Activated CD4-positive, alpha-beta T cell treated with anti-CD3 and anti-CD28 coated beads, Interleukin-2, amount 10 ng/mL, durations not matched to agents 7 days and 5 days (primary cell): ENCODE measurements at regions not wholly inside any gene's neighbourhood (a gene's known extent, or its start where the extent isn't known, plus 50 kb on each side); places are given as distances from the start of the nearest gene placed in this dataset.

ENCODE experiments used
- CTCF ChIA-PET: fragments of 350-600 bp; sonication (Branson Sonifier 250); formaldehyde crosslinking; loops from one replicate; lab custom pipeline; 2021; ENCODE audit warnings: antibody characterized with exemption; lab: Charles Lee
- POLR2A ChIA-PET: fragments of 350-600 bp; sonication (Branson Sonifier 250); formaldehyde crosslinking; loops from one replicate; lab custom pipeline; 2021; ENCODE audit warnings: antibody characterized with exemption; lab: Charles Lee
- DNase-seq: peaks from one replicate; pipeline ENCODE4 v3.0.0-alpha.2; 2020
- H3K27ac Mint-ChIP-seq: one replicate; pipeline ENCODE4 v1.8.0; 2021; ENCODE audit warnings: mild to moderate bottlenecking, moderate library complexity, mixed read lengths
- H3K27me3 Mint-ChIP-seq: one replicate; pipeline ENCODE4 v1.8.0; 2021; ENCODE audit warnings: mixed read lengths
- H3K36me3 Mint-ChIP-seq: one replicate; pipeline ENCODE4 v1.8.0; 2021; ENCODE audit warnings: low read depth, mixed read lengths
- H3K4me1 Mint-ChIP-seq: one replicate; pipeline ENCODE4 v1.8.0; 2021; ENCODE audit warnings: mixed read lengths
- H3K4me3 Mint-ChIP-seq: one replicate; pipeline ENCODE4 v1.8.0; 2021; ENCODE audit warnings: mild to moderate bottlenecking, moderate library complexity, mixed read lengths
- H3K9me3 Mint-ChIP-seq: one replicate; pipeline ENCODE4 v1.8.0; 2021; ENCODE audit warnings: mixed read lengths

DNA sequence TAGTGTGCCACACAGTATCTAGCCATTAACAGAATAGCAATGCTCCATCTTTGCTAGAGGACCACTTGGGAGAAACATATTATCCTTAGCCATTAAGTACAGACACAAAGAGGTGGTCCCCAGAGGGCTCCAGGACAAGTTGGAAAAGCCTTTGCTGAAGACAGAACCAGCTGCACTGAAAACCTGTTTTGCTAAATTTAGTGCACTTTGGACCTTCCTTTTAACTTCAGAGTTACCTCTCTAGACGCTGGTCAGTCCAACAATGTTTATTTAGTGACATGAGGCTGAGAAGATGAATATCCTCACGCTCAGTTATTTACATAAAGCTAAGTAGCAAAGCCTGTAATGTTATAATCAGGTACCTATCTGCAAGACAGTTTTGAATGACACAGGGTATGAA lies 265.0 kb upstream of the ZNF608 start:
- Mint-ChIP-seq H3K4me1 (no peaks in the 10 kb centered on the region), H3K4me3 (no peak overlapping the region), H3K9me3 (no peaks in the 10 kb centered on the region), H3K27me3 (peaks cover 2% of the 10 kb centered on the region), H3K36me3 (no peaks in the 10 kb centered on the region), H3K27ac (no peak overlapping the region)
- POLR2A ChIA-PET: no interaction called here
- CTCF ChIA-PET: interaction anchor here (0.5 kb wide), 1 partner anchor 1928 kb away, joined by 3 read pairs; no protein-coding TSS in a partner anchor
- DNase-seq: no peak

DNA sequence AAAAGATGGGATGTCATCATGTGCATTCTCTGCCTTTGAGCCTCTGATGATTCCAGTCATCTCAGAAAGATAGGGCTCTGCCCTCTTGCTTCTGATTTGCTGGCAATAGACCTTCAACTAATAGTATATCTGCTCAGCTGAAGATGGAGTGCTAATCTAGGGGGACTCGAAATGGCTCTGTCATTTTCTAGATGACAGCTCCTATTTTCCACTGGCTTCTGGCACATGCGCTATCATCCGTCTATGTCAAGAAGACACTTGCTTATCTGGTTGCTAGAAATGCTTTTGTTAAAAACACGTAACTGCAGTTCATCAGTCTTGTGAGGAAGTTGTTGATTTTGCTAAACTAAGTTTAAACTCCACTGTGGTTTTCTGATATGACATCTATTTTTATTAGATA lies 265.5 kb upstream of the ZNF608 start:
- POLR2A ChIA-PET: no interaction called here

DNA sequence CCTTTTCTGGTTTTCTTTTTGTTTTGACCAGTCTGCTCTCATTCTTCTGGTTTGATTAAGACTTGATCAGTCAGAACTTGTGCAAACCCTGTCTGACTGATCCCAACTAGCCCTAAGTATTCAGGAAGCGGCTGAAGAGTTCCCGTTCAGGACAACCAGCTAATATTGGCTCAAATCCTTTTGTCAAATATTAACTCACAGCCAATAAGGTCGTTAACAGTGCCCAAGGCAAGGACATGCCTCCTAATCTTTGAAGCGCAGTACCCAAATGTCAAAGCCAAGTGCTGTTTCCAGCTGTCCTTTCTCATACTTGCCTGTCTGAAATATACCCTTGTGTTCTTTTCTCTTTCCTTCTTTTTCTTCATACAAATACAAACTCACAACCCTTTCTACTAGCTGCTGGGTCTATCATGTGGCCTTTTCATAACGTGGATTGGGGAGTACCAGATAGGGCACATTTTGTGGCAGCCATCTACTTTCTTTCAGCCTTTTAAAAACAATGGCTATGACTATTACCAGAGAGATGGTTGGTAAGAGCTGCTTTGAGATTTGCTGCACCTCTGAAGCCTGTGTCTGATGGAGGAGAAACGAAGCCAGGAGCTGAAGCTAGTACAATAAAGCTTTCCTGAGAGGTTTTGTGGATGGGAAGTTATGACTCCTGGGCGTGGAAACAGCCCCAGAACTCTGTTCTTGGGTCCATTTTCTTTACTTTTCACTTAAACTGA lies 266.4 kb upstream of the ZNF608 start:
- ChIA-PET POLR2A (no interaction called here), CTCF (no interaction called here)
- H3K9me3 Mint-ChIP-seq: no peaks in the 10 kb centered on the region

More for the DNA sequence above, 265.5 kb upstream of the ZNF608 start:
- CTCF ChIA-PET: interaction anchor here (0.5 kb wide), 1 partner anchor 1928 kb away, joined by 3 read pairs; no protein-coding TSS in a partner anchor
- no peak overlapping the region for H3K4me3 Mint-ChIP-seq
- no peaks in the 10 kb centered on the region for H3K4me1 Mint-ChIP-seq
- no peaks in the 10 kb centered on the region for H3K9me3 Mint-ChIP-seq
- DNase-seq: no peak
- H3K27ac Mint-ChIP-seq: no peak overlapping the region
- H3K27me3 Mint-ChIP-seq: peaks cover 2% of the 10 kb centered on the region
- no peaks in the 10 kb centered on the region for H3K36me3 Mint-ChIP-seq

DNA sequence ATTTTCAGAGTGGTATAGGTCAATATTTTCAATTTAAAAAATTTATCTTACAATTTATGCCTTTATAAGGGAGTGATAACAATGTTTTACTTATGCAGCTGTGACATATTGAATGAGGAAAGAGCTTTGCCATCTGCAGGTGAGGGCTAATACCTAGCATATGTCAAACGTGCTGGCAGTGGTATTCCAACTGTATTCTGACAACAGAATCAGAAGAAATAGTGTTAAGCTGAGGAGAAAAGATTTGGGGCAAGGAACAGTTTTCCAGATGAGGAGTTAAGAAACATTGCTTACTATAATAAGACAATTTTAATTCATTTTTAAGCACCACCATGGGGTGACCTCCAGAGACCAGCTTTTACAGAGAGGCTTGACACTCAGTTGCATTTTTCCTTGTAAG lies 267.8 kb upstream of the ZNF608 start:
- Mint-ChIP-seq H3K4me3 (no peak overlapping the region), H3K9me3 (no peaks in the 10 kb centered on the region), H3K36me3 (no peaks in the 10 kb centered on the region), H3K27me3 (peaks cover 2% of the 10 kb centered on the region), H3K27ac (no peak overlapping the region), H3K4me1 (no peaks in the 10 kb centered on the region)
- ChIA-PET POLR2A (no interaction called here), CTCF (no interaction called here)
- DNase-seq: no peak

More for the DNA sequence above, 266.4 kb upstream of the ZNF608 start:
- H3K36me3 Mint-ChIP-seq: no peaks in the 10 kb centered on the region
- H3K27ac Mint-ChIP-seq: no peak overlapping the region
- no peak for DNase-seq
- peaks cover 2% of the 10 kb centered on the region for H3K27me3 Mint-ChIP-seq
- H3K4me3 Mint-ChIP-seq: no peak overlapping the region
- no peaks in the 10 kb centered on the region for H3K4me1 Mint-ChIP-seq

DNA sequence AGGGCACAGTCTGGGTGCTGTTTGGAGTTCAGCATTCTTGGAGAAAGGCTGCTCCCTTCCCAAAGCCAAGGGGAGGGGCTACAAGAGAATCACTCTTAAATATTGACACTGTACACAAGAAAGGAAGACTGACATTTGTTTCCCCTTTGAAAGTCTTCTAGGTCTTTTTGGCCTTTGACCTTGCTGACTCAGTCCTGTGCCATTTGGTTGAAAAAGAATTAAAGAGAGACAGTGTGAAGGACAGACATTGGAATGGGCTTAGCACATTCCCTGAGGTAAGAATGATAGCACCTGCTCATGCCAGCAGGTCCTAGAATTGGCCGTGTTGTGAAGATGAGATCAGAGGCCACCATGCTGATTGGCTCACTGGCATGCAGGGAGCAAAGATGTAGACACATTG lies 271.4 kb upstream of the ZNF608 start:
- Mint-ChIP-seq H3K36me3 (no peaks in the 10 kb centered on the region), H3K9me3 (no peaks in the 10 kb centered on the region), H3K27me3 (peaks cover 2% of the 10 kb centered on the region), H3K4me3 (no peak overlapping the region), H3K4me1 (no peaks in the 10 kb centered on the region), H3K27ac (no peak overlapping the region)
- DNase-seq: no peak
- ChIA-PET POLR2A (no interaction called here), CTCF (no interaction called here)

DNA sequence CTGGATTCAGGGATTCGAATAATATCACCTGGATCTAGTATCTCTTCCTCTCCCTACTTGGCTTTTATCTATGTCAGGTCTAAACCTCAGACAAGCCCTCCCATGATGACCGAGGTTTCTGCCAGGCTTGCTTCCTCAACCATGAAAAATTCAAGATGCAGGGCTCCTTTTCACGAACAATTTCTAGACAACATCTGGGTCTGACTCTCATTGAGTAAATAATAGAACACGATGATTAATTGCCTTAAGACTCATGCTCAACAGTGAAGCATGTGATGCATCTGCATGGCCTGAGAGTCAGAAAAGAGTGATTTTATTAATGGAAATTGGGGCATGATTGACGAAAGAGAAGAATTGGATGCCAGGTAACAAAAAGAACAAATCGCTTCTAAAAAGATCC lies 277.2 kb upstream of the ZNF608 start:
- H3K27me3 Mint-ChIP-seq: no peaks in the 10 kb centered on the region
- H3K4me3 Mint-ChIP-seq: no peak overlapping the region
- DNase-seq: no peak
- no peaks in the 10 kb centered on the region for H3K9me3 Mint-ChIP-seq
- ChIA-PET CTCF (interaction anchor here (1.0 kb wide), 1 partner anchor 10 kb away, joined by 3 read pairs; no protein-coding TSS in a partner anchor), POLR2A (no interaction called here)
- no peak overlapping the region for H3K27ac Mint-ChIP-seq
- H3K36me3 Mint-ChIP-seq: no peaks in the 10 kb centered on the region
- no peaks in the 10 kb centered on the region for H3K4me1 Mint-ChIP-seq

DNA sequence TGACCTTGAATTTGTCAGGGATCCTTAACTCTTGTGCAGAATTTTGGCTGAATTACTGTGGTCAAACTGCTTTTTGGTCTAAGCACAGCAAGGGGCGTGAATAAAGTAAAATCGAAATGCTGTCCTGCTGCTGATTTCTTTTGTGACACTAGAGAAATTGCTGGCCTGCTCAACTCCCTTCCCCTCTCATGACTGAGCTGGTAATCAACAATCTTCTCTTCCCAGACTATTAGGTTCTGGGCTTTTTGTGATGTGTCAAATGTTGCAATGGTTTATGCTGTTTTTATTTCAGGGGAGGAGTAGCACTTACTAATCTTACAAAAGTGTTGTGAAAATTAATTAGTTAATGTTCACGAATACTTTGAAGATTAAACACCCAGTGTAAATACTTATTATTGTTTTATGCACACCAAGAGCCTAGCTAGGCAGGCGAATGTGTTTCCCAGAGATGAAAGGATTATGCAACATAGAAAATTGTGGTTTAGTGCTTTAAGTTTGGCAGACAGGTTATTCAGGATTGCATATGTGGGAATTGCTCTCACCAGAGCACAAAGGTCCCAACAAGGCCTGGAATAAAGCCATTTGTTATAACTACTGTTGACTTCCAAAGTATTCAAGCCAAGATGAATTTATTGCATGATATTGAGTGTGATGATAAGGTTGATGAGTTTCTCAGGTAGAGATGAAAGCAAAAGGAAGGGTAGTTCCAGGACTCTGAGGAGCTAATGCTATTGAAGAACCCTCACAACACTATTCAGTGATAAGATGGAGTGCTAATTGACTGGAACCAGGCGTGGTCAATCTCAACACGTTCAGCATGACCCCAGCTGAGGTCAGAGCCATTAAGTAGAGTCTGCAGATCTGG lies 280.7 kb upstream of the ZNF608 start:
- POLR2A ChIA-PET: no interaction called here
- no peaks in the 10 kb centered on the region for H3K9me3 Mint-ChIP-seq
- no peaks in the 10 kb centered on the region for H3K36me3 Mint-ChIP-seq
- H3K4me1 Mint-ChIP-seq: no peaks in the 10 kb centered on the region
- no peak overlapping the region for H3K27ac Mint-ChIP-seq
- DNase-seq: no peak
- H3K4me3 Mint-ChIP-seq: no peak overlapping the region
- peaks cover 1% of the 10 kb centered on the region for H3K27me3 Mint-ChIP-seq
- CTCF ChIA-PET: no interaction called here

DNA sequence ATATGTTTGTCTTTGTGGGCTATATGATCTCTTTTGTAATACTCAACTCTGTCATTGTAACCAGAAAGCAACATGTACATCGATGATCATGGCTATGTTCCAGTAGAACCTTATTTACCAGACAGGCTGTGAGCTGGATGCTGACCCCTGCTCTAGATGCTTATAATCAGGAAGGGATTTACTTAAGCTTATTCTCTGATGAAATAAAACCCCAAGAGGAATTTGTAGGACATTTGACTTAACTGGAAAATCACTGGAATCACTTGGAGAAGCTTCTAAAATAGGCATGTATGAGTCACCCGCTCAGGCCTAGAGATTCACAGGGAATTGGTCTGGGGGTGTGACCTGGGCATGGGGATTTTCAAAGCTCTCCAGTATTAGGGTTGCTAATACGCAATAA lies 285.8 kb upstream of the ZNF608 start:
- H3K4me1 Mint-ChIP-seq: no peaks in the 10 kb centered on the region
- no peaks in the 10 kb centered on the region for H3K36me3 Mint-ChIP-seq
- H3K9me3 Mint-ChIP-seq: no peaks in the 10 kb centered on the region
- no peak overlapping the region for H3K27ac Mint-ChIP-seq
- peaks cover 1% of the 10 kb centered on the region for H3K27me3 Mint-ChIP-seq
- no peak for DNase-seq
- ChIA-PET POLR2A (no interaction called here), CTCF (no interaction called here)
- no peak overlapping the region for H3K4me3 Mint-ChIP-seq

DNA sequence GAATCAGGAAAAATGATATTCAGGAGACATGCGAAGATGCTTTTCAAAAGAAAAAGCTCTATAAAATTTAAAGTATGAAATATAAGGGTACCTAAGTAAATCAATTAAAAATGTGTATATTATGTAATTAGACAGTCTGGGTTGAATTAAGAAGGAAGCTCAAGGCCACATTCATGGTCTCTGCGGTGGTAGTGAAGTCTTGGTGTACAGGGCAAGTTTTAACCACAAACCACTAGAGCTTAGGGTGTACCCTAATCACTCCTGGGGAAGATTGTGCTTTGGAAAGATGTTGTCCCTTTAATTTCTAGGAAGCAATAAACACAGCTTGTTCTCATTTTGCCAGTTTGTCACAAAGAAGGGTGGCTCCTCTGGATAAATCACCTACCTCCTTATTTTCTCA lies 287.2 kb upstream of the ZNF608 start:
- Mint-ChIP-seq H3K4me3 (no peak overlapping the region), H3K4me1 (no peaks in the 10 kb centered on the region), H3K9me3 (no peaks in the 10 kb centered on the region), H3K27ac (no peak overlapping the region), H3K27me3 (peaks cover 1% of the 10 kb centered on the region), H3K36me3 (no peaks in the 10 kb centered on the region)
- CTCF ChIA-PET: interaction anchor here (1.7 kb wide), 1 partner anchor 10 kb away, joined by 3 read pairs; no protein-coding TSS in a partner anchor
- POLR2A ChIA-PET: no interaction called here
- DNase-seq: no peak

DNA sequence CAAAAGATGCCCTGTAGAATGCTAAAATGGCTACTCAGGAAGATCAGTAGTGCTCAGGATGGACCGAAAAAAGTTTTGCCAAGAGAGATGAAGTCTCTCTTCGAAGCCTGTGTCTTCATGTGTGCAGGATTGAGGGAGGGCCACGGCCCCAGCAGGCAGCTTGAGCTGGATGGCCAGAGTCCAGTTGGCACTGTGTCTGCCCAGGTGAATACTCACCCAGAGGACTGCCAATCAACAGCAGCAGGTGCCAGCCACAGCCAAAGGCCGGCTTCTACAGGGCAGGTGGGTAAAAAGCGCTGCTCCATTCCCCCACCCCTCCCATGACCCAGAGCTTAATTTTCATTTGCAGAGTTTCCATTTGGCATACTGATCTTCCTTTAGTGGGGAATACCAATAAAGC lies 287.9 kb upstream of the ZNF608 start:
- DNase-seq: no peak
- CTCF ChIA-PET: interaction anchor here (1.7 kb wide), 1 partner anchor 10 kb away, joined by 3 read pairs; no protein-coding TSS in a partner anchor
- POLR2A ChIA-PET: no interaction called here
- Mint-ChIP-seq H3K27ac (no peak overlapping the region), H3K36me3 (no peaks in the 10 kb centered on the region), H3K4me1 (no peaks in the 10 kb centered on the region), H3K4me3 (no peak overlapping the region), H3K9me3 (no peaks in the 10 kb centered on the region), H3K27me3 (peaks cover 1% of the 10 kb centered on the region)

DNA sequence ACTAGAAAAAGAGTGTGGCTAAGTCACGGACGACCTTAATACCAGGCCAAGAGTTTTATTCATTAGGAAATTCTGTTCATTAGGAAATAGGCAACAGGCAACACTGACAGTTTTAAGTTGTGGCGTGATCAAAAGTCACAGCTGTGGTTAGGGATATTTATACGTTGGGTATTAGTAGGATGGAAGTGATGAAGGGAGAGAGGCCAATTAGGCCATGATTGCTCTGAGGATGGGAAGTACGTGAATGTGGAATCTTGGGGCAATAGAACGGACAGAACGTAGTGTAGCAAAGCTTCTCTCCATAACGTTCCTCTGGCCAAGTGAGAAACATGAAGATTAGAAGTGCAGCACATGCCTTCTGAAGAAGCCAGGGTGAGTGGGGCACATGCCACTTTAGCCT lies 290.1 kb upstream of the ZNF608 start:
- DNase-seq: no peak
- Mint-ChIP-seq H3K27ac (no peak overlapping the region), H3K36me3 (no peaks in the 10 kb centered on the region), H3K4me3 (no peak overlapping the region), H3K9me3 (no peaks in the 10 kb centered on the region), H3K27me3 (no peaks in the 10 kb centered on the region), H3K4me1 (no peaks in the 10 kb centered on the region)
- ChIA-PET CTCF (no interaction called here), POLR2A (no interaction called here)

DNA sequence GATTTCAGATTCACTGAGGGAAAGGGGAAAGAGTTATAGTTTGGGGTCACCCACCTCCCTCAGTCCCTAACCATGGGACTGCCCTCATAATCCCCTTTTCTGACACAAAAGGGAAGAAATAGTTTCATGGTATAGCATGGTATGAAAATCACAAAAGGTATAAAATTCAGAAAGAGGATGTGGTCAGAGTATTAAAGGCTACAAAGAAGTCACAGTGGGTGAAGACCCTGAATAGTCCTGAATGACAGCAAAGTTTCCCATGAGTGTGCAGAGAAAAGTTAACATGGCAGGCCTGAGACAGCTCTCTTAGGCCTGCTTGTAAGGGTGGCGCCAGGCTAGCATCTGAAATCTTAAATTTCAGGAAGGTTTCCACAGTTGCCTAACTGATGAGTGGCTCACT lies 290.6 kb upstream of the ZNF608 start:
- Mint-ChIP-seq H3K27ac (no peak overlapping the region), H3K9me3 (no peaks in the 10 kb centered on the region), H3K4me1 (no peaks in the 10 kb centered on the region), H3K4me3 (no peak overlapping the region), H3K36me3 (no peaks in the 10 kb centered on the region), H3K27me3 (no peaks in the 10 kb centered on the region)
- DNase-seq: no peak
- ChIA-PET CTCF (no interaction called here), POLR2A (no interaction called here)

DNA sequence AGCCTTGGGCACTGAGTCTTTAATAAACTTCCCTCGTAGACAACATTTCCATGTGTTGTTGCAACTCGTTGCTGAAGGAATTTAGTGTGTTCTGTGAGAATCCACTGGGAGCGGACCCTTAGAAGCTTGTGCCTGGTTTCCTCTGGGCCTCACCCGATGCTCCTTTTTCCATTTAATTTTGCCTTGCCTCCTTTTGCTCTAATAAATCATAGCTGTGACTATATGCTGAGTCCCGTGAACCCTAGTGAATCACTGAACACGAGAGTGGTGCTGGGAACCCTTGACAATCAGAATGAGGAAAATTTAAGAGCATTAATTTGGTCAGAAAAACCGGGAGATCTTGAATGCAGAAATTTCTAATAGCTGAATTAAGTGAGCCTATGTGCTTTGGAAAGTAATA lies 291.1 kb upstream of the ZNF608 start:
- ChIA-PET CTCF (no interaction called here), POLR2A (no interaction called here)
- H3K36me3 Mint-ChIP-seq: no peaks in the 10 kb centered on the region
- H3K4me1 Mint-ChIP-seq: no peaks in the 10 kb centered on the region
- H3K27me3 Mint-ChIP-seq: no peaks in the 10 kb centered on the region
- H3K9me3 Mint-ChIP-seq: no peaks in the 10 kb centered on the region
- H3K4me3 Mint-ChIP-seq: no peak overlapping the region
- no peak overlapping the region for H3K27ac Mint-ChIP-seq
- DNase-seq: no peak
